ENCODE measurements at regions not wholly inside any gene's neighbourhood (a gene's known extent, or its start where the extent isn't known, plus 50 kb on each side); places are given as distances from the start of the nearest gene placed in this dataset.

GRCh38 chr14:97970222-97970621 lies 1173.0 kb downstream of the VRK1 start:
- Mint-ChIP-seq H3K27me3 (ENCODE audit: insufficient read depth, unreplicated experiment) (no peaks in the 10 kb centered on the region), H3K27ac (ENCODE audit: unreplicated experiment) (no peak overlapping the region), H3K9me3 (ENCODE audit: unreplicated experiment) (no peaks in the 10 kb centered on the region), H3K36me3 (ENCODE audit: insufficient read depth, unreplicated experiment) (no peaks in the 10 kb centered on the region), H3K4me1 (ENCODE audit: low read depth, unreplicated experiment) (no peaks in the 10 kb centered on the region), H3K4me3 (ENCODE audit: unreplicated experiment) (no peak overlapping the region)
- ChIA-PET CTCF (no interaction called here), POLR2A (no interaction called here)
- no peaks in the 10 kb centered on the region for H3K27me3 ChIP-seq (replicated peaks; ENCODE audit: control insufficient read depth, insufficient read depth, low read length)
- H3K9me3 ChIP-seq: no peaks in the 10 kb centered on the region
- no TSS peak for BruUV-seq (replicated peaks)
- no peak for DNase-seq
- no peaks in the 10 kb centered on the region for H3K4me1 ChIP-seq
- intact Hi-C loops (cut with micrococcal nuclease; ENCODE audit: unreplicated experiment): no loop called here
- H3K4me3 ChIP-seq (ENCODE audit: low read depth, low read length): no peak overlapping the region
- no peaks in the 10 kb centered on the region for H3K36me3 ChIP-seq (ENCODE audit: control insufficient read depth, insufficient read depth, low read length)
- TF ChIP-seq CTCF (IDR thresholded peaks at IDR 0.05; ENCODE audit: insufficient read depth in 1 of 2, low read depth in 1 of 2, low read length in 1 of 2, severe bottlenecking in 1 of 2, unreplicated experiment in 1 of 2): no peak

GRCh38 chr14:97975216-97975615 lies 1178.0 kb downstream of the VRK1 start:
- Mint-ChIP-seq H3K27me3 (ENCODE audit: insufficient read depth, unreplicated experiment) (no peaks in the 10 kb centered on the region), H3K4me1 (ENCODE audit: low read depth, unreplicated experiment) (no peaks in the 10 kb centered on the region), H3K9me3 (ENCODE audit: unreplicated experiment) (no peaks in the 10 kb centered on the region), H3K4me3 (ENCODE audit: unreplicated experiment) (no peak overlapping the region), H3K27ac (ENCODE audit: unreplicated experiment) (no peak overlapping the region), H3K36me3 (ENCODE audit: insufficient read depth, unreplicated experiment) (no peaks in the 10 kb centered on the region)
- no TSS peak for BruUV-seq (replicated peaks)
- TF ChIP-seq CTCF (IDR thresholded peaks at IDR 0.05; ENCODE audit: insufficient read depth in 1 of 2, low read depth in 1 of 2, low read length in 1 of 2, severe bottlenecking in 1 of 2, unreplicated experiment in 1 of 2): no peak
- Histone ChIP-seq H3K4me3 (ENCODE audit: low read depth, low read length) (no peak overlapping the region), H3K4me1 (no peaks in the 10 kb centered on the region), H3K36me3 (ENCODE audit: control insufficient read depth, insufficient read depth, low read length) (no peaks in the 10 kb centered on the region), H3K9me3 (no peaks in the 10 kb centered on the region), H3K27me3 (replicated peaks; ENCODE audit: control insufficient read depth, insufficient read depth, low read length) (no peaks in the 10 kb centered on the region)
- CTCF ChIA-PET: no interaction called here
- POLR2A ChIA-PET: no interaction called here
- no peak for DNase-seq
- intact Hi-C loops (cut with micrococcal nuclease; ENCODE audit: unreplicated experiment): no loop called here

- H3K27ac Mint-ChIP-seq (ENCODE audit: unreplicated experiment): no peak overlapping the region
- H3K9me3 Mint-ChIP-seq (ENCODE audit: unreplicated experiment): no peaks in the 10 kb centered on the region
- TF ChIP-seq CTCF (IDR thresholded peaks at IDR 0.05; ENCODE audit: insufficient read depth in 1 of 2, low read depth in 1 of 2, low read length in 1 of 2, severe bottlenecking in 1 of 2, unreplicated experiment in 1 of 2): no peak
- H3K9me3 ChIP-seq: no peaks in the 10 kb centered on the region
- no peaks in the 10 kb centered on the region for H3K36me3 ChIP-seq (ENCODE audit: control insufficient read depth, insufficient read depth, low read length)
- no peaks in the 10 kb centered on the region for H3K27me3 ChIP-seq (replicated peaks; ENCODE audit: control insufficient read depth, insufficient read depth, low read length)
- CTCF ChIA-PET: no interaction called here
- no peaks in the 10 kb centered on the region for H3K27me3 Mint-ChIP-seq (ENCODE audit: insufficient read depth, unreplicated experiment)
- no peak overlapping the region for H3K4me3 ChIP-seq (ENCODE audit: low read depth, low read length)
- intact Hi-C loops (cut with micrococcal nuclease; ENCODE audit: unreplicated experiment): no loop called here
- H3K4me3 Mint-ChIP-seq (ENCODE audit: unreplicated experiment): no peak overlapping the region
- no peaks in the 10 kb centered on the region for H3K4me1 Mint-ChIP-seq (ENCODE audit: low read depth, unreplicated experiment)
- H3K36me3 Mint-ChIP-seq (ENCODE audit: insufficient read depth, unreplicated experiment): no peaks in the 10 kb centered on the region
- BruUV-seq (replicated peaks): no TSS peak
- no peaks in the 10 kb centered on the region for H3K4me1 ChIP-seq
- no peak for DNase-seq
- POLR2A ChIA-PET: no interaction called here
Observed at GRCh38 chr14:97975962-97976361, 1178.8 kb downstream of the VRK1 start.

All from Caco-2 (cell line).